GM12864 (cell line): ENCODE measurements at regions not wholly inside any gene's neighbourhood (a gene's known extent, or its start where the extent isn't known, plus 50 kb on each side); places are given as distances from the start of the nearest gene placed in this dataset.
"Not testable (repeated sequence)": the region's sequence is repeated elsewhere in the genome, so short reads cannot be mapped to it uniquely, and the experiment has no call there.

Experiments used
- DNase-seq: peaks from one replicate; pipeline ENCODE4 v3.0.0-alpha.2; 2011; ENCODE audit warnings: low read depth
- H3K4me3 ChIP-seq: 2 replicates; pipeline ENCODE4 v1.5.1; 2011; ENCODE audit warnings: mild to moderate bottlenecking, low read depth, low read length, control low read depth
- TF ChIP-seq, protein P1 (sequence below): IDR thresholded peaks from 2 replicates; pipeline ENCODE4 v1.5.1; 2011; ENCODE audit warnings: low read depth, mild to moderate bottlenecking, moderate library complexity, low read length, control low read depth, inconsistent platforms; ENCODE audit errors: missing control alignments

DNA sequence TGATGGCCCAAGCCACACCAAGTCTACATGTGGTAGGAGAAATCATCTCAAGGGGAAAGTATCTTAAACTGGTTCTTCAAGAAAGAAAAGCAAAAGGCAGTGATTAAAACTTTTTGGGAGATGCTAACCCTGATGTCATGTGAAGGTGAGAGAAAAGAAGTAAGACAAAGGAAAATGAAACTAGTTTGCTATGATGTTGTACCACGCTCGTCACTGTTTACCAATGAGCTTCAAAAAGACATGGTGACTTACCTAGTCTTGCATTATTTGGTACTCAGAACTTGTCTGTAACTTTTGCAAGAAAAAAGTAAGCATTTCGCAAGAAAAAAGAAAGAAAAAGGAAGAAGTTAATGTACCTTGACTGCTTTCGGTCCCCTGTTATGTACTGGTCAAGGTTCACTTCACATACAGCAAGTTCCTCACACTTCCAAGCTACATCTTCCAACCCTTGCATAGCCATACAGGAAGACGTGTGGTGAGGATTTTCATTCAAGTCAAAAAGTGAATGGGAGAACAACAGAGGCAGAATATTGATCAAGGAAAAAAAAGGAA, 739.3 kb downstream of the NR2F1-AS1 start:
- no peak overlapping the region for H3K4me3 ChIP-seq
- DNase-seq: no peak
- TF ChIP-seq, protein P1, sequence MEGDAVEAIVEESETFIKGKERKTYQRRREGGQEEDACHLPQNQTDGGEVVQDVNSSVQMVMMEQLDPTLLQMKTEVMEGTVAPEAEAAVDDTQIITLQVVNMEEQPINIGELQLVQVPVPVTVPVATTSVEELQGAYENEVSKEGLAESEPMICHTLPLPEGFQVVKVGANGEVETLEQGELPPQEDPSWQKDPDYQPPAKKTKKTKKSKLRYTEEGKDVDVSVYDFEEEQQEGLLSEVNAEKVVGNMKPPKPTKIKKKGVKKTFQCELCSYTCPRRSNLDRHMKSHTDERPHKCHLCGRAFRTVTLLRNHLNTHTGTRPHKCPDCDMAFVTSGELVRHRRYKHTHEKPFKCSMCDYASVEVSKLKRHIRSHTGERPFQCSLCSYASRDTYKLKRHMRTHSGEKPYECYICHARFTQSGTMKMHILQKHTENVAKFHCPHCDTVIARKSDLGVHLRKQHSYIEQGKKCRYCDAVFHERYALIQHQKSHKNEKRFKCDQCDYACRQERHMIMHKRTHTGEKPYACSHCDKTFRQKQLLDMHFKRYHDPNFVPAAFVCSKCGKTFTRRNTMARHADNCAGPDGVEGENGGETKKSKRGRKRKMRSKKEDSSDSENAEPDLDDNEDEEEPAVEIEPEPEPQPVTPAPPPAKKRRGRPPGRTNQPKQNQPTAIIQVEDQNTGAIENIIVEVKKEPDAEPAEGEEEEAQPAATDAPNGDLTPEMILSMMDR: no peak

DNA sequence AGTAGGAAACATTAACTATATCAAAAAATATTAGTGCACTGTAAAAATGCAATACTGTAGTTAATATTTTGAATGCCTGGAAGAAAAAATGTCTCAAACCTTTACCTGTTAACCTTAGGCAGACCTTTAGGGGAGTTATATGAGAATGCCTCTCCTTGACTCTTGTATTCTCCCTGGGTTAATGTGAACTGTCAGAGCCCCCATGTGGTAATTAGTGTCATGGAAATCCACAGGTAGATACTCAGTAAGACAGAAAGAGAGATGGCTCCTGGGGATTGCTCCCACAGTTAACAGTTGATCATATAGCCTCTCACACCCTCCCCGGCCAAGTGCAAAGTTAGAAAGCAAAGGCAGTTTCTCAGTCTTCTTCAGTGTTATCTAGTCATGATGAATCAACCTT, 742.8 kb downstream of the NR2F1-AS1 start:
- no peak overlapping the region for H3K4me3 ChIP-seq
- no peak for DNase-seq
- TF ChIP-seq, protein P1: no peak

DNA sequence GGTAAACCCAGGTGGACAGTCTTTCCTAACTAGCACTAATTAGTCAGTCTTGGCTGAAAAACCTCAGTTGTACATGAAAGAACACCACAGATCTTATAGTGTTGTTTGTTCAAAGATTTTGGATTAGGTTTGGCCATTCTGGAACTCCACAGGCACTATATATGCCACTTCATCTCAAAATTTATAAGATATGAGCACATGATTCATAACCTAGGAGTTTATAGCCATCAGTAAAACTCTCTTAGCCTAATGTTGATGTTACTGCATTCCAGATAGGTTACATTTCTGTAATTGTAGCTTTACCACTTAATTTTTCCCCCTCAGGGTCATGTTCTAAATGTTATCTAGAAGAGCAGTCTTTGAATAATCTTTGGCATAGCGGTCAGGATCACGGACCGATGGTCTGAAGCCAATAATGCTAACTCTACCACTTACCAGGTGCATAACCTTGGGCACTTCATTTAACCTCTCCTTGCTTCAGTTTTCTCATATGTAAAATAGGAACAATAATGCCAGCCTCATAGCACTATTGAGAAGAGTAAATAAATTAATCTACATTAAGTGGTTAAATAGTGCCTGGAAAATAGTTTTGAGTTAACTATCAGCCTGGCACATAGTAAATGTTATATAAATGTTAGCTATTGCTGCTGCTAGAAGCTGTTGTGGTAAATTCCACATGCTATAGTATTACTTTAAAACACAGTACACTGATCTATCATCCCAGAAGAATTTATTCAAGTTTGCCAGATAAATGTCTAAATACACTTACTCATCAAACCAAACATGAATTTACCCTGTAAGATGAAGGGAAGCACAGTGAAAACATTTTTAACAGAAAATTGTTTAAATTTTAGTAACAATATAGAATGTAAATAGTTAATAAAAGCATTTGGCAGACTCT, 743.9 kb downstream of the NR2F1-AS1 start:
- TF ChIP-seq, protein P1: no peak
- H3K4me3 ChIP-seq: no peak overlapping the region
- DNase-seq: no peak

DNA sequence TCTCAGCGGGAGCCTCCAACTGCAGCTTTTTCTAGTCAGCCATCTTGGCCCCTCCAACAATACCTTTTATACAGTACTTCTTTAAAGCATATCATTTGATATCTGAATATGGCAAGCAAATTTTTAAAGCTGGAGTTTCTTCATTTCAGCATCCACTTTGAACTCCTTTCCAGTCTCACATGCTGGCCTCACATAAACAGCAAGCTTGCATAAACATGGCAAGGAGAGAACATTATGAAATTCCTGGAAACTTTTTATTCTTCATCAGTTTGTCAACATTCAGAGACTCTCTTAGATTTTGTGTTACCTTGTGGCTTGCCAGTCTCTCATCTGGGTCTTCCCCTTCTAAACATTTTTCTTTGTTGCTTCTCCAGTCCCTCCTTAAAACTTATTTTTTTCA, 745.3 kb downstream of the NR2F1-AS1 start:
- no peak for DNase-seq
- TF ChIP-seq, protein P1: no peak
- H3K4me3 ChIP-seq: no peak overlapping the region

GRCh38 chr5:92823551-92823950, 757.5 kb downstream of the NR2F1-AS1 start:
- not testable (repeated sequence) for DNase-seq, H3K4me3 ChIP-seq

DNA sequence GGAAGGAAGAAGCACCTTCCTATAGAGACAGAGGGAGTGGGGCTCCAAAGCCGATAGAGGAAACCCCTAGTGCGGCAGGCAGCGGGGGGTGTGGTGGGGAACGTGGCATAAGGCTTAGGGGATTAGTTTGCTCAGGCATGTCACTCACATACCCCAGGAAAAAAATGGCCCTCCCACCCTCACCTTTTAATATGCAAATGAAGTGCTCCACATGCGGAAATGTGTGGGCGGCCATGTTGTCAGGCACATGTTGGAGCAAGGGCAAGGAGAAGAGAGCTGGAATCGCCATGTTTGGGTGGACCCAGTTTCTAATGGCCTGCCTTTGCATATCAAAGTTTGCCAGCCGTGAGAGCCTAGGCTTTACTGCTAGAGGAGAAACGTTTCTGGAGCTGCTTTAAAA, 758.8 kb downstream of the NR2F1-AS1 start:
- TF ChIP-seq, protein P1: no peak
- no peak overlapping the region for H3K4me3 ChIP-seq
- no peak for DNase-seq

- H3K4me3 ChIP-seq: no peak overlapping the region
- TF ChIP-seq, protein P1: no peak
- DNase-seq: no peak
Measured at GRCh38 chr5:92809855-92810465, 771.1 kb downstream of the NR2F1-AS1 start.
